ENCODE measurements at regions not wholly inside any gene's neighbourhood (a gene's known extent, or its start where the extent isn't known, plus 50 kb on each side); places are given as distances from the start of the nearest gene placed in this dataset.
A peak's percentile ranks its signal among the peaks of the same experiment; 100 is the strongest.

DNA sequence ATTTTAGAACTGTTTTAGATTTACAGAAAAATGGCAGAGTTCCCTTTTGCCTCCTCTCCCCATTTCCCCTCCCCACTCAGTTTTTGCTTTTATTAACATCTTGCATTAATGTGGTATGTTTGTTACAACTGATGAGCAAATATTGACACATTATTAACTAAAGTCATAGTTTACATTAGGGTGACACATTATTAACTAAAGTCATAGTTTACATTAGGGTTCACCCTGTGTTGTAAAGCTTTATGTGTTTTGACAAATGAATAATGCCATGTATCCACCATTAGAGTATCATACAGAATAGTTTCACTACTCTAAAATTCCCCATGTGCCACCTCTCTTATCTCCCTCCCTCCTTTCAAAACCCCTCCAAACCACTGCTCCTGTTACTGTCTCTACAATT lies 262.5 kb downstream of the NPR3 start:
- TF ChIP-seq MXI1 (IDR thresholded peaks at IDR 0.05; ENCODE audit: low read depth, low read length) (no peak), FOXJ3 (CRISPR knock-in tag; IDR thresholded peaks at IDR 0.05) (no peak), GABPA (IDR thresholded peaks at IDR 0.05; ENCODE audit: low read depth) (no peak), YY1 (IDR thresholded peaks at IDR 0.05; ENCODE audit: low read depth) (no peak), SIN3A (IDR thresholded peaks at IDR 0.05; ENCODE audit: borderline replicate concordance, low read depth, low read length) (no peak), POLR2AphosphoS5 (IDR thresholded peaks at IDR 0.05; ENCODE audit: low read depth, low read length) (no peak), TAF1 (IDR thresholded peaks at IDR 0.05; ENCODE audit: borderline replicate concordance, low read depth, low read length) (no peak), ELF1 (IDR thresholded peaks at IDR 0.05) (no peak)
- TF ChIP-seq, protein P1, sequence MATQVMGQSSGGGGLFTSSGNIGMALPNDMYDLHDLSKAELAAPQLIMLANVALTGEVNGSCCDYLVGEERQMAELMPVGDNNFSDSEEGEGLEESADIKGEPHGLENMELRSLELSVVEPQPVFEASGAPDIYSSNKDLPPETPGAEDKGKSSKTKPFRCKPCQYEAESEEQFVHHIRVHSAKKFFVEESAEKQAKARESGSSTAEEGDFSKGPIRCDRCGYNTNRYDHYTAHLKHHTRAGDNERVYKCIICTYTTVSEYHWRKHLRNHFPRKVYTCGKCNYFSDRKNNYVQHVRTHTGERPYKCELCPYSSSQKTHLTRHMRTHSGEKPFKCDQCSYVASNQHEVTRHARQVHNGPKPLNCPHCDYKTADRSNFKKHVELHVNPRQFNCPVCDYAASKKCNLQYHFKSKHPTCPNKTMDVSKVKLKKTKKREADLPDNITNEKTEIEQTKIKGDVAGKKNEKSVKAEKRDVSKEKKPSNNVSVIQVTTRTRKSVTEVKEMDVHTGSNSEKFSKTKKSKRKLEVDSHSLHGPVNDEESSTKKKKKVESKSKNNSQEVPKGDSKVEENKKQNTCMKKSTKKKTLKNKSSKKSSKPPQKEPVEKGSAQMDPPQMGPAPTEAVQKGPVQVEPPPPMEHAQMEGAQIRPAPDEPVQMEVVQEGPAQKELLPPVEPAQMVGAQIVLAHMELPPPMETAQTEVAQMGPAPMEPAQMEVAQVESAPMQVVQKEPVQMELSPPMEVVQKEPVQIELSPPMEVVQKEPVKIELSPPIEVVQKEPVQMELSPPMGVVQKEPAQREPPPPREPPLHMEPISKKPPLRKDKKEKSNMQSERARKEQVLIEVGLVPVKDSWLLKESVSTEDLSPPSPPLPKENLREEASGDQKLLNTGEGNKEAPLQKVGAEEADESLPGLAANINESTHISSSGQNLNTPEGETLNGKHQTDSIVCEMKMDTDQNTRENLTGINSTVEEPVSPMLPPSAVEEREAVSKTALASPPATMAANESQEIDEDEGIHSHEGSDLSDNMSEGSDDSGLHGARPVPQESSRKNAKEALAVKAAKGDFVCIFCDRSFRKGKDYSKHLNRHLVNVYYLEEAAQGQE (IDR thresholded peaks at IDR 0.05; ENCODE audit: low read depth, low read length) = no peak
- TF ChIP-seq, protein P2, sequence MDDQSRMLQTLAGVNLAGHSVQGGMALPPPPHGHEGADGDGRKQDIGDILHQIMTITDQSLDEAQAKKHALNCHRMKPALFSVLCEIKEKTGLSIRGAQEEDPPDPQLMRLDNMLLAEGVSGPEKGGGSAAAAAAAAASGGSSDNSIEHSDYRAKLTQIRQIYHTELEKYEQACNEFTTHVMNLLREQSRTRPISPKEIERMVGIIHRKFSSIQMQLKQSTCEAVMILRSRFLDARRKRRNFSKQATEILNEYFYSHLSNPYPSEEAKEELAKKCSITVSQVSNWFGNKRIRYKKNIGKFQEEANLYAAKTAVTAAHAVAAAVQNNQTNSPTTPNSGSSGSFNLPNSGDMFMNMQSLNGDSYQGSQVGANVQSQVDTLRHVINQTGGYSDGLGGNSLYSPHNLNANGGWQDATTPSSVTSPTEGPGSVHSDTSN (IDR thresholded peaks at IDR 0.05) = no peak
- POLR2A ChIA-PET = no interaction called here
- peaks cover 0 to 20% of the 10 kb centered on the region in 2 experiments for H3K36me3 ChIP-seq (replicated peaks in 1 of 2; ENCODE audit: control insufficient read depth in 1 of 2, insufficient read depth in 2 of 2, low read length in 1 of 2)
- H2AFZ ChIP-seq (ENCODE audit: low read depth) = 0 out of 2 replicates have a peak overlapping the region, but pooled peaks have one; percentile 3
- no peaks in the 10 kb centered on the region for H4K20me1 ChIP-seq (ENCODE audit: insufficient read depth)
- no peak overlapping the region; a peak in 1 of 4 replicates for H3K27ac ChIP-seq (ENCODE audit: low read depth in 2 of 2, low read length in 1 of 2)
- no peak overlapping the region for H3K9ac ChIP-seq
- peaks cover 0 to under 1% of the 10 kb centered on the region in 2 experiments; a peak in 1 of 4 replicates for H3K4me1 ChIP-seq (ENCODE audit: control insufficient read depth in 1 of 2, insufficient read depth in 2 of 2, low read depth in 1 of 2, low read length in 1 of 2)
- H3K9me3 ChIP-seq = no peaks in the 10 kb centered on the region
- no peak overlapping the region for H3K4me3 ChIP-seq (ENCODE audit: low read depth in 2 of 2, low read length in 1 of 2)
- peaks cover 8% of the 10 kb centered on the region for H3F3A ChIP-seq (replicated peaks; ENCODE audit: insufficient read depth)
- no peaks in the 10 kb centered on the region for H3K27me3 ChIP-seq (ENCODE audit: insufficient read depth)
- H3K4me2 ChIP-seq = peak overlapping the region; percentile 48; the same call in 1 of the 2 replicates
- no peak for DNase-seq
- CTCF ChIA-PET = no interaction called here
- H3K9me2 ChIP-seq = no peaks in the 10 kb centered on the region
- peaks cover 92% of the 10 kb centered on the region for H3K79me2 ChIP-seq (ENCODE audit: insufficient read depth)

DNA sequence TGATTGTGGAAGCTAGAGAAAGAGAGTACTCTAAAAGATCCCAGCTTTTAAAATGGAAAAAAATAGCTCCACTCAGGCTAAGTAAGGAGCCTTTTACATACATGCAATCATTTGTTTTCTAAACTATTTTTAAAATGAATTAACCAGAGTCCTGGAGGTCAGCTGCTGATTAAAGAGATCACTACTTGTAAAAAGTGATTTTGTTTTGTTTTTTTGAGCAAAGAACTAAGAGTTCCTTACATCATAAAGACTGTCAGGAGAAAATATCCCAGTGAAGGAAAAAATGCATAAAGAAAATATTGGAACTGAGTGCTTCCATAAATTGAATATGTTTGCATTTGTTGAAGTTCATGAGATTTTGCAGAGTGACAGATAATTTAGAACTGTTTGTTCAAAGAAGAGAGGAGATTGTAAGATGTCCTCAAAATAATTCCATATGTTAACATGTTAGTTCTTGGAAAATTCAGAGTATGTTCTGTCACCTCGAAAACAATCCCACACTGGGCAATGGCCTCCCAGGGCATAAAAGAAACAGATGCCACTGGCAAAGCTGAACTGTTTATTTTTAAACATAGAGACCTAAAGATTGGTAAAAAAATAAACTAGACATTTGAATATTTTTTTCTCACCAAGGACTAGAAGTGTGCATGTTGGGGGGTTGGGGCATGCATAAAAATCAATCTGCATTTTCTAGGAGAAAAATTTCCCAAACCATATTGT lies 264.7 kb downstream of the NPR3 start:
- Histone ChIP-seq H3K9ac (peak overlapping the region; percentile 3; the same call in 1 of the 2 replicates), H3K36me3 (replicated peaks in 1 of 2; ENCODE audit: control insufficient read depth in 1 of 2, insufficient read depth in 2 of 2, low read length in 1 of 2) (peaks cover 0 to 20% of the 10 kb centered on the region in 2 experiments), H3K4me2 (peak overlapping the region; percentile 17; the same call in 1 of the 2 replicates), H2AFZ (ENCODE audit: low read depth) (no peak overlapping the region), H3K27me3 (ENCODE audit: insufficient read depth) (no peaks in the 10 kb centered on the region), H3K79me2 (ENCODE audit: insufficient read depth) (peaks cover 92% of the 10 kb centered on the region), H3K9me2 (no peaks in the 10 kb centered on the region), H3K9me3 (no peaks in the 10 kb centered on the region), H3K4me3 (ENCODE audit: low read depth in 2 of 2, low read length in 1 of 2) (no peak overlapping the region; a peak in 1 of 4 replicates), H4K20me1 (ENCODE audit: insufficient read depth) (no peaks in the 10 kb centered on the region), H3K27ac (ENCODE audit: low read depth in 2 of 2, low read length in 1 of 2) (peak overlapping the region; percentile 43 to 71; a peak in 3 of 4 replicates), H3K4me1 (ENCODE audit: control insufficient read depth in 1 of 2, insufficient read depth in 2 of 2, low read depth in 1 of 2, low read length in 1 of 2) (peaks cover 0 to 6% of the 10 kb centered on the region in 2 experiments; a peak in 1 of 4 replicates), H3F3A (replicated peaks; ENCODE audit: insufficient read depth) (no peaks in the 10 kb centered on the region)
- 12% methylated on average over 1 of the region's 1 CpG for WGBS (ENCODE audit: low lambda C conversion rate)
- no peak for DNase-seq
- ChIA-PET POLR2A (no interaction called here), CTCF (no interaction called here)
- no peak for TF ChIP-seq SMC3 (IDR thresholded peaks at IDR 0.05; ENCODE audit: low read depth, low read length)
- TF ChIP-seq CHD2 (IDR thresholded peaks at IDR 0.05; ENCODE audit: low read length, partially characterized antibody) = no peak
- TF ChIP-seq POLR2AphosphoS5 (IDR thresholded peaks at IDR 0.05; ENCODE audit: low read depth, low read length) = no peak
- TF ChIP-seq, protein P2 (IDR thresholded peaks at IDR 0.05) = peak; percentile 17; the same call in 1 of the 2 replicates
- no peak for TF ChIP-seq MEF2A (IDR thresholded peaks at IDR 0.05; ENCODE audit: borderline replicate concordance, low read depth)
- no peak for TF ChIP-seq FOXM1 (IDR thresholded peaks at IDR 0.05; ENCODE audit: low read depth)
- TF ChIP-seq, protein P3, sequence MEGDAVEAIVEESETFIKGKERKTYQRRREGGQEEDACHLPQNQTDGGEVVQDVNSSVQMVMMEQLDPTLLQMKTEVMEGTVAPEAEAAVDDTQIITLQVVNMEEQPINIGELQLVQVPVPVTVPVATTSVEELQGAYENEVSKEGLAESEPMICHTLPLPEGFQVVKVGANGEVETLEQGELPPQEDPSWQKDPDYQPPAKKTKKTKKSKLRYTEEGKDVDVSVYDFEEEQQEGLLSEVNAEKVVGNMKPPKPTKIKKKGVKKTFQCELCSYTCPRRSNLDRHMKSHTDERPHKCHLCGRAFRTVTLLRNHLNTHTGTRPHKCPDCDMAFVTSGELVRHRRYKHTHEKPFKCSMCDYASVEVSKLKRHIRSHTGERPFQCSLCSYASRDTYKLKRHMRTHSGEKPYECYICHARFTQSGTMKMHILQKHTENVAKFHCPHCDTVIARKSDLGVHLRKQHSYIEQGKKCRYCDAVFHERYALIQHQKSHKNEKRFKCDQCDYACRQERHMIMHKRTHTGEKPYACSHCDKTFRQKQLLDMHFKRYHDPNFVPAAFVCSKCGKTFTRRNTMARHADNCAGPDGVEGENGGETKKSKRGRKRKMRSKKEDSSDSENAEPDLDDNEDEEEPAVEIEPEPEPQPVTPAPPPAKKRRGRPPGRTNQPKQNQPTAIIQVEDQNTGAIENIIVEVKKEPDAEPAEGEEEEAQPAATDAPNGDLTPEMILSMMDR (IDR thresholded peaks at IDR 0.05) = no peak
- TF ChIP-seq TCF12 (IDR thresholded peaks at IDR 0.05) = 0 out of 2 replicates have a peak, but pooled peaks have one; percentile 22
